SK-N-SH treated with all-trans-retinoic acid at 6 μM for 48 hours (cell line): ENCODE measurements at regions not wholly inside any gene's neighbourhood (a gene's known extent, or its start where the extent isn't known, plus 50 kb on each side); places are given as distances from the start of the nearest gene placed in this dataset.

Experiments
- ATAC-seq: fragments of 200-7000 bp; cut with Tn5 transposase; 3 replicates; pipeline ENCODE4 v1.9.1; 2020; ENCODE audit warnings: mild to moderate bottlenecking, moderate library complexity
- ARNTL ChIP-seq: fragments of 450-650 bp; formaldehyde crosslinking; IDR thresholded peaks from 2 replicates; pipeline ENCODE4 v1.5.0; 2020; ENCODE audit warnings: low read depth, mild to moderate bottlenecking, moderate library complexity, borderline replicate concordance
- BACH2 ChIP-seq: fragments of 250-450 bp; sonication (Bioruptor Pico); IDR thresholded peaks from 2 replicates; pipeline ENCODE4 v1.9.0; 2021; ENCODE audit warnings: mild to moderate bottlenecking, borderline replicate concordance
- CREB5 ChIP-seq: fragments of 250-450 bp; sonication (Bioruptor Pico); IDR thresholded peaks from 2 replicates; pipeline ENCODE4 v1.5.1; 2020; ENCODE audit warnings: low read depth, mild to moderate bottlenecking, moderate library complexity
- CSDC2 ChIP-seq: fragments of 250-450 bp; sonication (Bioruptor Pico); IDR thresholded peaks from 2 replicates; pipeline ENCODE4 v1.5.0; 2020; ENCODE audit warnings: mild to moderate bottlenecking, moderate library complexity
- CSRNP3 ChIP-seq: fragments of 250-450 bp; sonication (Bioruptor Pico); IDR thresholded peaks from 2 replicates; pipeline ENCODE4 v1.5.1; 2021; ENCODE audit warnings: mild to moderate bottlenecking, moderate library complexity
- GLIS3 ChIP-seq: fragments of 250-450 bp; sonication (Bioruptor Pico); IDR thresholded peaks from 2 replicates; pipeline ENCODE4 v1.5.0; 2020; ENCODE audit warnings: mild to moderate bottlenecking, moderate library complexity
- ISL1 ChIP-seq: fragments of 250-450 bp; sonication (Bioruptor Pico); IDR thresholded peaks from 2 replicates; pipeline ENCODE4 v2.1.2; 2022; ENCODE audit warnings: mild to moderate bottlenecking, moderate library complexity
- PATZ1 ChIP-seq: fragments of 250-450 bp; sonication (Bioruptor Pico); IDR thresholded peaks from 2 replicates; pipeline ENCODE4 v1.8.0; 2020; ENCODE audit warnings: mild to moderate bottlenecking, moderate library complexity, borderline replicate concordance
- POU6F1 ChIP-seq: fragments of 250-450 bp; sonication (Bioruptor Pico); IDR thresholded peaks from 2 replicates; pipeline ENCODE4 v1.8.0; 2021; ENCODE audit warnings: low read depth, mild to moderate bottlenecking, moderate library complexity, borderline replicate concordance
- PPARA ChIP-seq: fragments of 250-450 bp; sonication (Bioruptor Pico); IDR thresholded peaks from 2 replicates; pipeline ENCODE4 v1.5.0; 2020; ENCODE audit warnings: mild to moderate bottlenecking, borderline replicate concordance
- RARB ChIP-seq: fragments of 250-450 bp; sonication (Bioruptor Pico); IDR thresholded peaks from 2 replicates; pipeline ENCODE4 v1.8.0; 2021; ENCODE audit warnings: mild to moderate bottlenecking, moderate library complexity
- TCF4 ChIP-seq: fragments of 250-450 bp; sonication (Bioruptor Pico); IDR thresholded peaks from 2 replicates; pipeline ENCODE4 v1.8.0; 2021; ENCODE audit warnings: mild to moderate bottlenecking, moderate library complexity, borderline replicate concordance
- TOX ChIP-seq: fragments of 250-450 bp; sonication (Bioruptor Pico); IDR thresholded peaks from 2 replicates; pipeline ENCODE4 v1.8.0; 2021; ENCODE audit warnings: mild to moderate bottlenecking, moderate library complexity, borderline replicate concordance
- TSHZ2 ChIP-seq: fragments of 250-450 bp; sonication (Bioruptor Pico); IDR thresholded peaks from 2 replicates; pipeline ENCODE4 v1.5.0; 2020; ENCODE audit warnings: mild to moderate bottlenecking, moderate library complexity
- ZC3H10 ChIP-seq: fragments of 250-450 bp; sonication (Bioruptor Pico); IDR thresholded peaks from 2 replicates; pipeline ENCODE4 v1.5.1; 2021; ENCODE audit warnings: mild to moderate bottlenecking, moderate library complexity
- ZFP3 ChIP-seq: fragments of 250-450 bp; sonication (Bioruptor Pico); IDR thresholded peaks from 2 replicates; pipeline ENCODE4 v1.5.0; 2020; ENCODE audit warnings: mild to moderate bottlenecking, moderate library complexity
- ZFP30 ChIP-seq: fragments of 450-650 bp; formaldehyde crosslinking; IDR thresholded peaks from 2 replicates; pipeline ENCODE4 v1.5.0; 2022; ENCODE audit warnings: mild to moderate bottlenecking, moderate library complexity
- ZNF565 ChIP-seq: fragments of 450-650 bp; formaldehyde crosslinking; conservative IDR thresholded peaks from 2 replicates; pipeline ENCODE4 v1.5.0; 2020; ENCODE audit warnings: low read depth, mild to moderate bottlenecking, moderate library complexity
- ZNF8 ChIP-seq: fragments of 450-650 bp; formaldehyde crosslinking; IDR thresholded peaks from 2 replicates; pipeline ENCODE4 v1.5.0; 2020; ENCODE audit warnings: mild to moderate bottlenecking, moderate library complexity

GRCh38 chr5:6006838-6007314, 371.5 kb downstream of the MED10 start:
- no peak for ATAC-seq
- TF ChIP-seq ZFP30 (CRISPR knock-in tag) (no peak), ZNF8 (CRISPR knock-in tag) (no peak), CREB5 (CRISPR knock-in tag) (no peak), TCF4 (CRISPR knock-in tag) (no peak), ZC3H10 (CRISPR knock-in tag) (no peak), ARNTL (no peak), ZFP3 (CRISPR knock-in tag) (no peak), PPARA (no peak), GLIS3 (no peak)

GRCh38 chr5:6003040-6003825, 375.1 kb downstream of the MED10 start:
- ATAC-seq, result no peak
- TF ChIP-seq BACH2 (CRISPR knock-in tag), result no peak
- TF ChIP-seq CSDC2 (CRISPR knock-in tag), result no peak
- no peak for TF ChIP-seq ZC3H10 (CRISPR knock-in tag)
- TF ChIP-seq RARB (CRISPR knock-in tag), result no peak
- TF ChIP-seq TCF4 (CRISPR knock-in tag), result no peak
- TF ChIP-seq CSRNP3 (CRISPR knock-in tag), result no peak
- no peak for TF ChIP-seq ZNF8 (CRISPR knock-in tag)

- ATAC-seq, result no peak
- TF ChIP-seq ISL1 (CRISPR knock-in tag) (no peak), ARNTL (no peak), CSDC2 (CRISPR knock-in tag) (no peak), TSHZ2 (CRISPR knock-in tag) (no peak), ZC3H10 (CRISPR knock-in tag) (no peak), TOX (CRISPR knock-in tag) (no peak), ZNF8 (CRISPR knock-in tag) (no peak), PPARA (no peak), ZNF565 (CRISPR knock-in tag) (no peak), GLIS3 (no peak), CREB5 (CRISPR knock-in tag) (no peak), CSRNP3 (CRISPR knock-in tag) (no peak), PATZ1 (CRISPR knock-in tag) (no peak), ZFP30 (CRISPR knock-in tag) (no peak), ZFP3 (CRISPR knock-in tag) (no peak), TCF4 (CRISPR knock-in tag) (no peak), POU6F1 (CRISPR knock-in tag) (no peak)
These were observed 377.5 kb downstream of the MED10 start for GRCh38 chr5:6000867-6001266.
